ENCODE measurements at regions not wholly inside any gene's neighbourhood (a gene's known extent, or its start where the extent isn't known, plus 50 kb on each side); places are given as distances from the start of the nearest gene placed in this dataset.

GRCh38 chr1:199667089-199667488 is 360.4 kb upstream of the NR5A2 start:
- no peak for TF ChIP-seq ESRRG (CRISPR knock-in tag; IDR thresholded peaks at IDR 0.05)
- TF ChIP-seq SNAI2 (CRISPR knock-in tag; IDR thresholded peaks at IDR 0.05), result no peak
- no peak for TF ChIP-seq ISL1 (CRISPR knock-in tag; IDR thresholded peaks at IDR 0.05)
- TF ChIP-seq TCF4 (CRISPR knock-in tag; IDR thresholded peaks at IDR 0.05; ENCODE audit: borderline replicate concordance), result no peak
- no peak for TF ChIP-seq CSRNP3 (CRISPR knock-in tag; IDR thresholded peaks at IDR 0.05)
- no peak for TF ChIP-seq OSR1 (CRISPR knock-in tag; IDR thresholded peaks at IDR 0.05)
- TF ChIP-seq POU6F1 (CRISPR knock-in tag; IDR thresholded peaks at IDR 0.05; ENCODE audit: borderline replicate concordance, low read depth), result no peak
- no peak for TF ChIP-seq ZC3H10 (CRISPR knock-in tag; IDR thresholded peaks at IDR 0.05)
- TF ChIP-seq GLIS3 (CRISPR knock-in tag; IDR thresholded peaks at IDR 0.05), result no peak
- TF ChIP-seq TOX (CRISPR knock-in tag; IDR thresholded peaks at IDR 0.05; ENCODE audit: borderline replicate concordance), result no peak
- TF ChIP-seq ARNTL (CRISPR knock-in tag; IDR thresholded peaks at IDR 0.05; ENCODE audit: borderline replicate concordance, low read depth), result no peak
- no peak for TF ChIP-seq ZNF8 (CRISPR knock-in tag; IDR thresholded peaks at IDR 0.05)
- no peak for TF ChIP-seq ZNF565 (CRISPR knock-in tag; conservative IDR thresholded peaks at IDR 0.05; ENCODE audit: low read depth)
- no peak for TF ChIP-seq TSHZ2 (CRISPR knock-in tag; IDR thresholded peaks at IDR 0.05)
- no peak for TF ChIP-seq CREB5 (CRISPR knock-in tag; IDR thresholded peaks at IDR 0.05; ENCODE audit: low read depth)
- ATAC-seq, result no peak

- no peak for ATAC-seq
- TF ChIP-seq RARB (CRISPR knock-in tag; IDR thresholded peaks at IDR 0.05) (no peak), SNAI2 (CRISPR knock-in tag; IDR thresholded peaks at IDR 0.05) (no peak), ZNF8 (CRISPR knock-in tag; IDR thresholded peaks at IDR 0.05) (no peak), GLIS3 (CRISPR knock-in tag; IDR thresholded peaks at IDR 0.05) (no peak), CSDC2 (CRISPR knock-in tag; IDR thresholded peaks at IDR 0.05) (no peak), PATZ1 (CRISPR knock-in tag; IDR thresholded peaks at IDR 0.05; ENCODE audit: borderline replicate concordance) (no peak), ZNF70 (CRISPR knock-in tag; IDR thresholded peaks at IDR 0.05) (no peak), CREB5 (CRISPR knock-in tag; IDR thresholded peaks at IDR 0.05; ENCODE audit: low read depth) (no peak), CSRNP3 (CRISPR knock-in tag; IDR thresholded peaks at IDR 0.05) (no peak)
Measured at GRCh38 chr1:199669916-199670315, 357.6 kb upstream of the NR5A2 start.
